ENCODE measurements at regions not wholly inside any gene's neighbourhood (a gene's known extent, or its start where the extent isn't known, plus 50 kb on each side); places are given as distances from the start of the nearest gene placed in this dataset.

DNA sequence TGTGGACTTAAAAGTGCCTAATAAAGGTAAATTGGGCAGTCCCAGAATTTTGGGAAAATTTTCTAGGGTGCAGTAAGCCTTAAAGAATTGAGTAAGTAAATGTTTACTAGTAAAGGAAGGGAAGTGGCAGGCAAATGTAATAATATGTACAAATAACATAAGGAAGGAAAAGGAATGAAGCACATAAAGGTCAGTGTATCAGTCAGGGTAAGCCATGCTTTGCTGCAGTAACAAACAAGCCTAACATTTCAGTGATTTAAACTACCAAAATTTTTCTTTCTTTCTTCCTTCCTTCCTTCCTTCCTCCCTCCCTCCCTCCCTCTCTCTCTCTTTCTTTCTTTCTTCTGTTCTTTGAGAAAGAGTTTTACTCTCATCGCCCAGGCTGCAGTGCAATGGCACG is 117.5 kb downstream of the HAO1 start:
- ATAC-seq (no peak), DNase-seq (no peak)
- no peak overlapping the region for H3K27ac Mint-ChIP-seq
- no peak for TF ChIP-seq CTCF (IDR thresholded peaks at IDR 0.05)
- intact Hi-C loops (cut with micrococcal nuclease), result no loop called here
- H3K9me3 ChIP-seq (ENCODE audit: control insufficient read depth, insufficient read depth, low read length), result no peaks in the 10 kb centered on the region
- H3K4me1 Mint-ChIP-seq, result no peaks in the 10 kb centered on the region
- H3K27ac ChIP-seq (ENCODE audit: low read length), result no peak overlapping the region
- WGBS (ENCODE audit: insufficient coverage), result 80% methylated on average over 2 of the region's 2 CpGs
- H3K36me3 Mint-ChIP-seq, result no peaks in the 10 kb centered on the region
- H3K4me1 ChIP-seq (ENCODE audit: control insufficient read depth, insufficient read depth, low read length), result no peaks in the 10 kb centered on the region
- H3K36me3 ChIP-seq (ENCODE audit: control insufficient read depth, insufficient read depth, low read length), result no peaks in the 10 kb centered on the region
- no peak overlapping the region for H3K4me3 ChIP-seq (ENCODE audit: low read length)
- peaks cover 2 to 9% of the 10 kb centered on the region in 2 donors for H3K9me3 Mint-ChIP-seq
- H3K27me3 Mint-ChIP-seq (ENCODE audit: low read depth in 2 of 2), result no peaks in the 10 kb centered on the region
- no peak overlapping the region for H3K4me3 Mint-ChIP-seq
- no peaks in the 10 kb centered on the region for H3K27me3 ChIP-seq (ENCODE audit: control insufficient read depth, insufficient read depth, low read length)

DNA sequence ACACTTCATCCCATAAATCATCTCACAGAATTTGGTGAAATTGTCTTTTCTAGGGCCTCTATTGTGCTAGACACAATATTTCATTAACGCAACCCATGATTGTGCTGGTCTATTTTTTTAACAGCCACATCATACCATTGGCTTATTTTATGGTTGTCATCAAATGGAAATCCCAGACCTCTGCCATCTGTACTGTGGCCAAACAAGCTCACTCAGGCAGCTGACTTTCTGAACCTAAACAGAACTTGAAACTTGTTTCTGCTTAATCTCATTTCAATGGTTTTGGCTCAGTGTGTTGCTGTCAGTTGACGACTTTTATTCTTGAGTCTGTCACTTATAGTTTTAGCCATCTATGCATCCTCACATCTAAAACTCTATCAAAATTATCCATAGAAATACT is 111.8 kb downstream of the HAO1 start:
- Histone ChIP-seq H3K4me3 (ENCODE audit: low read length) (no peak overlapping the region), H3K9me3 (ENCODE audit: control insufficient read depth, insufficient read depth, low read length) (no peaks in the 10 kb centered on the region), H3K27ac (ENCODE audit: low read length) (no peak overlapping the region), H3K27me3 (ENCODE audit: control insufficient read depth, insufficient read depth, low read length) (no peaks in the 10 kb centered on the region), H3K36me3 (ENCODE audit: control insufficient read depth, insufficient read depth, low read length) (no peaks in the 10 kb centered on the region), H3K4me1 (ENCODE audit: control insufficient read depth, insufficient read depth, low read length) (no peaks in the 10 kb centered on the region)
- no peaks in the 10 kb centered on the region for H3K27me3 Mint-ChIP-seq (ENCODE audit: low read depth in 2 of 2)
- intact Hi-C loops (cut with micrococcal nuclease), result no loop called here
- peaks cover 0 to under 1% of the 10 kb centered on the region in 2 donors for H3K9me3 Mint-ChIP-seq
- H3K27ac Mint-ChIP-seq, result no peak overlapping the region
- H3K4me1 Mint-ChIP-seq, result no peaks in the 10 kb centered on the region
- ATAC-seq, result no peak
- DNase-seq, result no peak
- H3K4me3 Mint-ChIP-seq, result no peak overlapping the region
- no peaks in the 10 kb centered on the region for H3K36me3 Mint-ChIP-seq
- WGBS (ENCODE audit: insufficient coverage), result 48% methylated on average over 2 of the region's 2 CpGs
- TF ChIP-seq CTCF (IDR thresholded peaks at IDR 0.05), result no peak

DNA sequence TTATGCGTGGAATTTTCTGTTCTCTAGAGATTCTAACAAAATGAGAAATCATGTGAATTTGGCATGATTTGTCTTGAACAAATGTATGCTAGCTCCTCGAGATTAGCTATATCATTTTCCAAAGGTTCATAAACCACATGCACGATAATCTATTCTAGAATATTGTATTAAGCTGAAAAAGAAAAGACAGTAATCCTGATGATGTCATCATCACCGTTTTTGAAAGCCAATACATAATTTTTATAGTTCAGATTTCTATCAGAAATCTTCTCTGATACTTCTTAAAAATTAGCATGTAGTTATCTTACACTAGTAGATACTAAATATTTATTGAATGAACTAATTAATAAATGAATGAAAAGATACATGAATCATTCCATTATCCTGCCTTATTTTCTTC is 111.2 kb downstream of the HAO1 start:
- 100% methylated on average over 1 of the region's 4 CpGs for WGBS (ENCODE audit: insufficient coverage)
- intact Hi-C loops (cut with micrococcal nuclease), result no loop called here

More for the DNA sequence above, 111.2 kb downstream of the HAO1 start:
- TF ChIP-seq CTCF (IDR thresholded peaks at IDR 0.05), result no peak
- Mint-ChIP-seq H3K27me3 (ENCODE audit: low read depth in 2 of 2) (no peaks in the 10 kb centered on the region), H3K36me3 (no peaks in the 10 kb centered on the region), H3K27ac (no peak overlapping the region), H3K4me1 (no peaks in the 10 kb centered on the region), H3K9me3 (no peaks in the 10 kb centered on the region), H3K4me3 (no peak overlapping the region)
- H3K4me3 ChIP-seq (ENCODE audit: low read length), result no peak overlapping the region
- H3K36me3 ChIP-seq (ENCODE audit: control insufficient read depth, insufficient read depth, low read length), result no peaks in the 10 kb centered on the region
- no peaks in the 10 kb centered on the region for H3K4me1 ChIP-seq (ENCODE audit: control insufficient read depth, insufficient read depth, low read length)
- H3K9me3 ChIP-seq (ENCODE audit: control insufficient read depth, insufficient read depth, low read length), result no peaks in the 10 kb centered on the region
- DNase-seq (no peak), ATAC-seq (no peak)
- no peak overlapping the region for H3K27ac ChIP-seq (ENCODE audit: low read length)
- H3K27me3 ChIP-seq (ENCODE audit: control insufficient read depth, insufficient read depth, low read length), result no peaks in the 10 kb centered on the region

All from natural killer cell (primary cell).